Smooth muscle cell (in vitro differentiated cells): ENCODE measurements at regions not wholly inside any gene's neighbourhood (a gene's known extent, or its start where the extent isn't known, plus 50 kb on each side); places are given as distances from the start of the nearest gene placed in this dataset.

Source experiments
- DNase-seq: peaks from one replicate; lab custom pipeline; 2025; ENCODE audit not compliant: unreplicated experiment; lab: John Stamatoyannopoulos, UW
- H2AFZ ChIP-seq: fragments of 200-600 bp; sonication (generic); 2 replicates; pipeline ENCODE4 v1.6.0; 2016; ENCODE audit warnings: antibody characterized with exemption, low read depth, mild to moderate bottlenecking
- H3F3A ChIP-seq: fragments of 200-600 bp; sonication (generic); 2 replicates; pipeline ENCODE4 v1.6.0; 2017; ENCODE audit warnings: antibody characterized with exemption, low read depth
- H3K27ac ChIP-seq: fragments of 200-600 bp; sonication (generic); 2 replicates; pipeline ENCODE4 v1.5.1; 2016; ENCODE audit warnings: low read depth, mild to moderate bottlenecking
- H3K27me3 ChIP-seq: fragments of 200-600 bp; sonication (generic); 2 replicates; pipeline ENCODE4 v1.6.1; 2016; ENCODE audit warnings: low read depth, mild to moderate bottlenecking
- H3K36me3 ChIP-seq: fragments of 200-600 bp; sonication (generic); 2 replicates; pipeline ENCODE4 v1.5.1; 2016; ENCODE audit warnings: low read depth
- H3K4me1 ChIP-seq: fragments of 200-600 bp; sonication (generic); 2 replicates; pipeline ENCODE4 v1.5.1; 2016; ENCODE audit warnings: low read depth
- H3K4me2 ChIP-seq: fragments of 200-600 bp; sonication (generic); 2 replicates; pipeline ENCODE4 v1.6.0; 2016; ENCODE audit warnings: mild to moderate bottlenecking
- H3K4me3 ChIP-seq: fragments of 200-600 bp; sonication (generic); 2 replicates; pipeline ENCODE4 v1.5.1; 2016; ENCODE audit warnings: mild to moderate bottlenecking
- H3K79me2 ChIP-seq: fragments of 200-600 bp; sonication (generic); 2 replicates; pipeline ENCODE4 v1.6.0; 2016; ENCODE audit warnings: low read depth, mild to moderate bottlenecking
- H3K9ac ChIP-seq: fragments of 200-600 bp; sonication (generic); 2 replicates; pipeline ENCODE4 v1.6.0; 2016; ENCODE audit warnings: low read depth
- H3K9me3 ChIP-seq: fragments of 200-600 bp; sonication (generic); replicated peaks from 2 replicates; pipeline ENCODE4 v1.5.1; 2016; ENCODE audit warnings: low read depth
- H4K20me1 ChIP-seq: fragments of 200-600 bp; sonication (generic); 2 replicates; pipeline ENCODE4 v1.6.0; 2016; ENCODE audit warnings: low read depth
- CTCF ChIP-seq: fragments of 200-600 bp; sonication (generic); IDR thresholded peaks from 2 replicates; pipeline ENCODE4 v1.5.1; 2017; ENCODE audit warnings: borderline replicate concordance, mild to moderate bottlenecking, antibody characterized with exemption; ENCODE audit not compliant: insufficient read depth, poor library complexity, severe bottlenecking
- WGBS: methylation state at CpG from one replicate; pipeline ENCODE4 v1.1.7; 2016; ENCODE audit warnings: low lambda C conversion rate; 5-methylcytosine and 5-hydroxymethylcytosine counted together

GRCh38 chr4:101678180-101678579, 112.3 kb upstream of the BANK1 start:
- no peaks in the 10 kb centered on the region for H3K9me3 ChIP-seq
- no peaks in the 10 kb centered on the region for H3K36me3 ChIP-seq
- TF ChIP-seq CTCF, result no peak
- no peaks in the 10 kb centered on the region for H3F3A ChIP-seq
- H3K4me2 ChIP-seq, result no peak overlapping the region
- no peak overlapping the region for H2AFZ ChIP-seq
- no peak for DNase-seq
- H3K27ac ChIP-seq, result no peak overlapping the region
- no peaks in the 10 kb centered on the region for H3K4me1 ChIP-seq
- H3K9ac ChIP-seq, result no peak overlapping the region
- WGBS, result 74% methylated on average over 3 of the region's 3 CpGs
- no peaks in the 10 kb centered on the region for H3K79me2 ChIP-seq
- no peaks in the 10 kb centered on the region for H3K27me3 ChIP-seq
- H4K20me1 ChIP-seq, result no peaks in the 10 kb centered on the region
- H3K4me3 ChIP-seq, result no peak overlapping the region

- Histone ChIP-seq H3K36me3 (no peaks in the 10 kb centered on the region), H2AFZ (no peak overlapping the region), H3K27me3 (no peaks in the 10 kb centered on the region), H3K27ac (no peak overlapping the region), H3K4me2 (no peak overlapping the region), H3K4me3 (no peak overlapping the region), H3K9ac (no peak overlapping the region), H3F3A (no peaks in the 10 kb centered on the region), H3K79me2 (no peaks in the 10 kb centered on the region), H3K4me1 (no peaks in the 10 kb centered on the region), H3K9me3 (no peaks in the 10 kb centered on the region), H4K20me1 (no peaks in the 10 kb centered on the region)
- 97% methylated on average over 3 of the region's 3 CpGs for WGBS
- TF ChIP-seq CTCF, result no peak
- no peak for DNase-seq
These were observed 119.6 kb upstream of the BANK1 start for GRCh38 chr4:101670897-101671296.

GRCh38 chr4:101670370-101670769, 120.2 kb upstream of the BANK1 start:
- Histone ChIP-seq H3K4me1 (no peaks in the 10 kb centered on the region), H3K9me3 (no peaks in the 10 kb centered on the region), H3K4me3 (no peak overlapping the region), H3K27ac (no peak overlapping the region), H3F3A (no peaks in the 10 kb centered on the region), H3K36me3 (no peaks in the 10 kb centered on the region), H3K4me2 (no peak overlapping the region), H3K79me2 (no peaks in the 10 kb centered on the region), H2AFZ (no peak overlapping the region), H3K9ac (no peak overlapping the region), H3K27me3 (no peaks in the 10 kb centered on the region), H4K20me1 (no peaks in the 10 kb centered on the region)
- TF ChIP-seq CTCF, result no peak
- DNase-seq, result no peak
- 89% methylated on average over 4 of the region's 4 CpGs for WGBS

GRCh38 chr4:101669832-101670188, 120.7 kb upstream of the BANK1 start:
- Histone ChIP-seq H3K79me2 (no peaks in the 10 kb centered on the region), H3K9me3 (no peaks in the 10 kb centered on the region), H3K9ac (no peak overlapping the region), H3K27me3 (no peaks in the 10 kb centered on the region), H2AFZ (no peak overlapping the region), H3F3A (no peaks in the 10 kb centered on the region), H3K4me2 (no peak overlapping the region), H3K4me1 (no peaks in the 10 kb centered on the region), H3K4me3 (no peak overlapping the region), H3K27ac (no peak overlapping the region), H3K36me3 (no peaks in the 10 kb centered on the region), H4K20me1 (no peaks in the 10 kb centered on the region)
- DNase-seq, result no peak
- TF ChIP-seq CTCF, result no peak
- WGBS, result 100% methylated on average over 1 of the region's 1 CpG
